H54 (cell line): ENCODE measurements at regions not wholly inside any gene's neighbourhood (a gene's known extent, or its start where the extent isn't known, plus 50 kb on each side); places are given as distances from the start of the nearest gene placed in this dataset.

Source experiments
- DNase-seq: peaks from one replicate; pipeline ENCODE4 v3.0.0; 2011; ENCODE audit warnings: low spot score, mixed read lengths; ENCODE audit not compliant: insufficient read length
- FAIRE-seq: peaks from 3 replicates; lab custom pipeline; 2011; peaks lifted over from hg19 to GRCh38; lab: Jason Lieb, UNC
- POLR2A ChIP-seq: IDR thresholded peaks from 2 replicates; pipeline ENCODE4 v1.6.1; 2011; ENCODE audit warnings: low read depth, mild to moderate bottlenecking, low read length

GRCh38 chr3:117788506-117788905 is 1078.9 kb downstream of the TUSC7 start:
- FAIRE-seq: no peak
- DNase-seq: no peak
- TF ChIP-seq POLR2A: no peak

DNA sequence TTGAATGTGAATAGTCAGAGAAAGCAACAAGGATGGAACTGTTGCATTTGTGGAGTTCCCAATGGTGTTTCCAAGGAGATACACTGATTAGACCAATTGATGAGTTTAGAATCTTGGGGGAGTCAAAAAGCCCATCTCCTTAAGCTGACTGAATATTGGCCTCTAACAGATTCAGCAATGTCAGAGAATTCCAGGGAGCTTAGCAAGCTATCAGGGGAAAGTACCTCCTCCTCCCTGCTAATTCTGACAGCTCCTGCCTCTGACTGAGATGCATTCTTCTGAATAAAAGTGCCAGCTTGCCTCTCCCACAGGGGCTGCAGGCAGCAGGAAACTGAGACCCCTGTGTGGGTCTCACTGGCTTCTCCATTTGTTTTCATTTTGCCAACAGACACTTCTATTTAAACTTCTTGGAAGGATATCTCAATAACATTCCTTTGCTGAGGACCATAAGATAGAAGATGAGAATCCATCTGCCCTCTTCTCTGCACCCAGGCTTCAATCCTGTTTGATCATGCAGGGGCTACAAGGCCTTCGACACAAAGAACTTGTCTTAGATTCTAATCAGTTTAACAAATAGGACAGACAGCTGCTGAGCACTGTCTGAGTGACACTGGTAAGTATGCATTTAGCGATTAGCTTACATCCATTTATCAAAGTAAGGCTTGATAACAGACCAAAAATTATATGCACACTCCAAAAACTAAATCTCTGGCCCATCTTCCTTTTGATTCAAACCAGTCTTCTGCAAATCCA is 1080.8 kb downstream of the TUSC7 start:
- FAIRE-seq (no peak), DNase-seq (no peak)
- TF ChIP-seq POLR2A: no peak

DNA sequence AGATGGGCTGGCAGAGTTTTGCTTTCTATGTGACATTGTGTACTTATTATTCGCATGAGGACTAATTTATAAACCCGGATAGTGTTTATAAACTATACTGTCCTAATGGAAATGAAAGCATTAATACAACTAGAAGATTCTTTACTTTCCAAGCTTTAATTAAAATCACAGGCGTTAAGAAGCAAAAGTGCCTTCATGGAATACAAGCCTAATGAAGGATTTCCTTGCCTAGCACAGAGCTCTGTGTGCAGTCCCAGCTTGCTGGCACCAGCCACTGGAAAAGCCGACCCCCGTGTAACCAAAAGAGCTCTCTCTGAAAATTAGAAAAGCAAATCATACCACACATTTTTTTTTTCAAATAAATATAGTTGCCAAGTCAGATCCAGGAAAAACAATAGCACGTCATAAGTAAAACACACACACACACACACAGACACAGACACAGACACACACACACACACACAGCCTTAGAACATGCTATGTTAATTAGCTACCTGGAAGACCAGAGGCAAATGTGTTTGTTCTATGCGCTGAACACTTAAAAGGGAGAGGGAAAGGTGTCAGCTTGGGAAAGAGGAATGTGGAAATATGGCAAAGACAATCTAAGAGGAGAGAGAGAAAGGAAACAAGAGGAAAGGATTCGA is 1084.2 kb downstream of the TUSC7 start:
- FAIRE-seq (no peak), DNase-seq (no peak)
- TF ChIP-seq POLR2A: no peak

DNA sequence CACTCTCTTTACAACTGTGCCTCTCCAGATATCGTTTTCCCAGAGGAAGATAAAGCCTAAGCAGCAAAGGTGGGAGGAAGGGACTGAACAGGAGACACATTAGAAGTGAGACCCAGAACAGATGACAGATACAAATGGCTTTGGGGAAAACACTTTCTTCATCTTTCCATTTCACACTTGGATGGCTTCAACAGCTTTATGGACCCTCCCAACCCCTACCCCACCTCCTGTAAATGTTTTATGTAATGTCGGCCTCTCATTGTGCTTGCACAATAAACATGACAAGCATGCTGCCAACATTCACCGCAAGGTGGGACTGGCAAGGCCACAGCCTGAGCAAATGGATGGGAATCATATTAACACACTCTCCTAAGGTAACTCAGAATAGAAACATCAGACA is 1088.6 kb downstream of the TUSC7 start:
- no peak for TF ChIP-seq POLR2A
- FAIRE-seq (no peak), DNase-seq (no peak)

GRCh38 chr3:117798687-117799386 is 1089.3 kb downstream of the TUSC7 start:
- no peak for FAIRE-seq
- no peak for TF ChIP-seq POLR2A

DNA sequence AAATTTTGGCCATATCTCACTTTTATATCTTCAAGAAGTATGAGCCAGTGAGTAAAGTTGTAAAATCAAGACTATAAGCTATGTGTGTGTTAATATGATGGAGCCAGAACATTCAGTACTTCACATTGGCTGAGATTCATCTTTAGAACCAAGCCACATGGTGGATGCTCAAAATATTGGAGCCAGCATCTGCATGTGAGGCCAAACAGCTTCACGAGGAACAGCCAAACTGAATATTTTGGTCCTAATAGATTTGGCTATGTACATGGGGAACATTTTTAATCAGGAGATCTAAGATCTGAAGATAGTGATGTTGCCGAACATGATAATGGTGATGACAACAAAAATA is 1089.8 kb downstream of the TUSC7 start:
- no peak for FAIRE-seq
- no peak for DNase-seq

More at GRCh38 chr3:117798687-117799386, 1089.3 kb downstream of the TUSC7 start:
- DNase-seq: no peak

GRCh38 chr3:117801912-117802239 is 1092.3 kb downstream of the TUSC7 start:
- no peak for DNase-seq
- no peak for TF ChIP-seq POLR2A
- no peak for FAIRE-seq

More for the DNA sequence above, 1089.8 kb downstream of the TUSC7 start:
- no peak for TF ChIP-seq POLR2A

DNA sequence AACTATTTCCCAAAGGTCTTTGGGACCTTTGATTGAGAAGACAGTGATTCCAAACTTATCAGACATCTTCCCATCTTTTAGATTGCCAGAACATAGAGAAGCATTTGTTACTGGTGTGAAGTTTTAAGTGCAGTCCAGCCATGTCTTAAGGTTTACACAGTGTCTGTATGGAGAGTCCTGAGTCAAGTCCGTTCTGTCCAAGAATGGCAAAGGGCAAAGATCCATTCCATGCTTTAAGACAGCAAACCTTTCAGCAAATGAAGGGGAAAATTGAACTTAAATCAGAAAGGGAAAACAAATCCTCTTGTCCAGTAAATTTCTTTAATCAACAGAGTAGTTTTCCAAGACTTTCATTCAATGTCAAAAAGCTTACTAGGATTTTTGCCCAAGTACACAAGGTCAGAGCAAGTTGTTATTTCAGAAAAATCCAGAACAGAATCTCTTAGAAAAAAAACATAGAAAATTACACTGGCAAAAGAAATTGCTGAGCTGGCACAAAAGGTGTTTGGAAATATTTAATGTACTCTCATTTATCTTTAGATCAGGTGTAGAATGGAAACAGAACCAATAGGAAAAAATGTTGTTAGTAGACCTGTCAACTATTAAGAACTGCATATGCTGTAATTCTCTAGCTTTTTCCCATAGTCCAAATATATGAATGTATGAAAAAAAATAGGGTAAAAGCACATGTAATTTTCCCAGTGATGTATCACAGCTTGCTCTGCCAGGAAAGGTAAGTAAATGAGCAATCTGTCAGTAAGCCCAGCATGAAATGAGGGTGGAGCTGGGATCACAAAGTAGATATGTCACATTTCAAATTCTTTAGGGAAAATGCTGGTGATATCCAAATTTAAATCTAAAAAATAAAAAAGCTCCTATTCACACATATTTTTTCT is 1099.9 kb downstream of the TUSC7 start:
- no peak for TF ChIP-seq POLR2A
- no peak for FAIRE-seq
- no peak for DNase-seq

GRCh38 chr3:117811786-117812185 is 1102.2 kb downstream of the TUSC7 start:
- TF ChIP-seq POLR2A: no peak
- FAIRE-seq (no peak), DNase-seq (no peak)

DNA sequence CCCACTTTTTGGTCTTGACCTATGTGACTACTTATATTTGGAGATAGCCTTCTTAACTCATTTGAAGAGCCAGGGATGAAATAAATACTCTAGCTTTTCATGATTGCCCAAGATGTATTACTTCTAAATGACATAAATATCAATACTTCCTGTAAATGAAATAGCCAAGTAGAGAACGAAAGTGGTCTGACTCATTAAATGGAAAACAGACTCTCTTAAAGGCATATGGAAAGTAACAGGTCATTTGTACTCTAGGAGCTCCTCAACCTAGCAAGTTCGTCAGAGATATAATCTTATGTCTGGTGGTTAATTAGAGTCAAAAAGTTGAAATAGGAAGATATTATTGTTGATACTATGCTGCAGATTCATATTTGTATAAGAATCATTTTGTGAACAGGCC is 1105.4 kb downstream of the TUSC7 start:
- TF ChIP-seq POLR2A: no peak
- no peak for FAIRE-seq
- DNase-seq: no peak

- DNase-seq (no peak), FAIRE-seq (no peak)
- no peak for TF ChIP-seq POLR2A
Observed at GRCh38 chr3:117817103-117817502, 1107.5 kb downstream of the TUSC7 start.

DNA sequence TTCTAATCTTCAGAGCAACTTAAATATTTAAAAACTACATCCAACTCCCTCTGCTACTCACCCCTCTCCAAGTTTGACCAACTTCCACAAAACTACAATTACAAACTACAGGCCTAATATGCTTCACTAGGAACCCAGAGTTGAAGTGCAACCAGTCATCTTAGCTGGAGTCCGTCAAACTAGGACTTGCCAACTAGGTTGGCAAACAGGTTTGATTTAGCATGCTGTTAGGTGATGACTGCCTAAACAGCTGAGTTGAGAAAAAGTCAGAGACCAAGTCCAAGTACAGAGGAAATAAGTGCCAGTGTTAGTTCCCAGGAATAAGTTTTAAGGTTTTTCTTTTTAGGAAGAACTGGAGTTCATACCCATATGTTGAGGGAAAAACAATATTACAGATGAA is 1109.0 kb downstream of the TUSC7 start:
- FAIRE-seq: no peak
- no peak for DNase-seq
- TF ChIP-seq POLR2A: no peak

DNA sequence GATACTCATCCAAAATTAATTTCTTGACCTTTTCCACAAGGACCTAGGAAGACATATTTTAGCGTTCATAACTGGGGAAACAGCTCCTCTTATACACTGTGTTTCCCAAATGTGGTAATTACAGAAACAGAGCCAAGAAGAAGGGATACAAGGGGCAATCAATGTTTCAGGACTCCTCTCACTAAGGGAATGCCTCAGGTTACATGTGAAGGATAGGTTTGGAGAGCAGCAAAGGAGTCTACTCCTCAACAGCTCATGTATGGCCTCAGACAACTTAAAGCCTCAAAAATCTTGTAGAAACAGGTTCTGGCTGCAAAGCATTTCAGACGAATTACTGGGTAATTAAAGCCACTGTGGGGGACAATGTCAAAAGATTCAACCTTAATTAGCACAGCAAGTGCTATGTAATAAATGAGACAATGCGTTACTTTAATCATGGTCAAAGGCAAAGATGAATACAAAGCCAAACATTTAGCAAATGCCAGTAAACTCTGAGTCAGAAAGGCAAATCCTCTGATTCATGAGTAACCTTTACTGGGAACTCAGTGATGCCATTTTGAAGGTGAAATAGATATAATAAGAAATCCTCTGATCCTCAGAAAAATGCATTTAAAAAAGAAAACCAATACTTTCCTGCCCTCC is 1111.2 kb downstream of the TUSC7 start:
- FAIRE-seq (no peak), DNase-seq (no peak)
- no peak for TF ChIP-seq POLR2A
